ENCODE measurements at regions not wholly inside any gene's neighbourhood (a gene's known extent, or its start where the extent isn't known, plus 50 kb on each side); places are given as distances from the start of the nearest gene placed in this dataset.
"Not testable (repeated sequence)": the region's sequence is repeated elsewhere in the genome, so short reads cannot be mapped to it uniquely, and the experiment has no call there.

DNA sequence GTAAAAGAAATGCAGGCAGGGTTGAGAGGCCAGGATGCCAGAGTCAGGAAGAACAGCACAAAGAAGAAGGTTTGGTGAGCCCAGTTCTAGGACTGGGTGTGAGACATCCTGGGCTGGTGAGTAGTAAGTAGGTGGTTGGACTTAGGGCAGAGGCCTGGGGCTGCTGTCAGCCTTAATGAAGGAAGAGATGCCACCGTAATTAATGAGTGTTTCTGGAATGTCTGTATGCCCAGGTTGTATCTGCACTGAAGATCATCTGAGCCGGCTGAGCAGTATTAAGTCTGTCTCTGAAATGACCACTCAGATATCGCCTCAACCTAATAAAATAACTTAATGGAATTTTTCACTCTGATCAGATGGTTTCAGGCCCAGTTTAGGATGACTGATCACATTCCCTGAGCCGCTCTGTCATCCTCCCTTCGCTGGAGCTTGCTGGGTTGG is 532.9 kb upstream of the IL12A start:
- no peak for DNase-seq (ENCODE audit: low read depth)

DNA sequence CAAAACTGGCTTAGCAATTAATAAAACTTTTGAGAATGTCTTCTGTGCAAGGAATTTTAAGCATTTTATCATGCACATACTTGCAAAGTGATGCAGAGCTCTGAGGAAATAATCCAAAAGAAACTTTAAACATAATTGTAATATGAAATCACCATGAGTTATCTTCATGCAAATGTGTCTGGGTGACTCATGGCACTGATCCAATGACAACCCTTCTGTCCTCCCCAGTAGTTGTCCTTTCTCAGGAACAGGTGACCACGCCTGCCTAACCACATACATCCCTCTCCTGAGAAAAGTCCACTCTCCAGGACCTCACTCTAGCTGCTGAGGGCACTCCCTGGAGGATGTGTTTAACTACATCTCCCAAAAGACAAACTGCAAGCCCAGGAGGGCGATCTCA is 530.6 kb upstream of the IL12A start:
- DNase-seq (ENCODE audit: low read depth) = peak; percentile 99

DNA sequence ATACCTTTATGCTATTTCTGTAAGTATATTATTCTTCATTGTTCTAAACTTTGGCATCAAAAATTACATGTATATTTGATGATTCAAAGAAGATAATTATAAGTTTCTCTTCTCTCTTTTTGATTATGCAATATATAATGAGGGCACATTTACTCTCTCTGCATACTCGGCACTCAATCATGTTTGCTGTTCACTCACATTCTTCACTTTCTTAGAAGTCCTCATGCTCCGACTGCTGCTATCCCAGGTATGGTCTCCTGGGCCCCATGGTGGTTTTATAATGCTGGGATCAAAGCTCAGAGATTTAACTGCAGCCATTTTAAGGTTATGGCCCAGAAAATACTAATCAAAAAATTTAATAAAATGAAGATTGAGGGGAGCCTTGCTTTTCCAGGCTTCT is 529.7 kb upstream of the IL12A start:
- DNase-seq (ENCODE audit: low read depth) = no peak

DNA sequence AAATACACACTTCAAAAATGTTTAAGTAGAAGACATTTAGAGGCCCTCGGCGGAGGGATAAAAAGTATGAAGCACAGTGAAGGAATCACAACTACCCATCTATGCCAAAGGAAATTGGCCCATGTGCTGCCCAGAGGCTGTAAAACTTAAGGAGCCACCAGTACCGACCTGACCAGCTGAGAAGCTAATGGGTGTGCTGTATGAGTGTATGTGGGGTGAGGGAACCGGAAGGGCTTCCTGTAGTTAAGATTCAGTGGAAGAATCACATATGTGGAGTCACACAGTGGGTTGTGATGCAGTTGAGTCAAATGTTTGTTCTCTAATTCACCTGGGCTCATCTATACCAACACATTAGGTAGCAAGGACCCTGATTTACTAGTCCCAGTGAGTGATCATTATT is 516.0 kb upstream of the IL12A start:
- DNase-seq (ENCODE audit: low read depth) = no peak

DNA sequence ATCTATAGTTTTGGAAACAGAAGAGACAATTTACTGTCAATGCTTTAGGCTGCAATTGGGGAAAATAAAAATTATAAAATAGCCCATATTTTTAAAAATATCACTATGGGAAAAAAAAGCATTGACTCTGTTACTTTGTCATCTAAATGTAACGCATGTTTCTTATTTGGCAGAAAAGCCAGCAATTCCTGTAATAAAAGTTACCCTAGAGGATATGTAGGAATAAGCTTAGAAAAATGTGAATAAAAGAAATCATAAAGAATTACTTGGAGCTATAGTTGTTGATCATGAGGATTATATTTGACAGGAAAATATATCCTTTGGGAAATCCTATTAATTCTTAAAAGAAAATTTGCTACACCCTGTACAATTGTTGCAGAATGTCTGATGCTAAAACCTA is 515.4 kb upstream of the IL12A start:
- no peak for DNase-seq (ENCODE audit: low read depth)

DNA sequence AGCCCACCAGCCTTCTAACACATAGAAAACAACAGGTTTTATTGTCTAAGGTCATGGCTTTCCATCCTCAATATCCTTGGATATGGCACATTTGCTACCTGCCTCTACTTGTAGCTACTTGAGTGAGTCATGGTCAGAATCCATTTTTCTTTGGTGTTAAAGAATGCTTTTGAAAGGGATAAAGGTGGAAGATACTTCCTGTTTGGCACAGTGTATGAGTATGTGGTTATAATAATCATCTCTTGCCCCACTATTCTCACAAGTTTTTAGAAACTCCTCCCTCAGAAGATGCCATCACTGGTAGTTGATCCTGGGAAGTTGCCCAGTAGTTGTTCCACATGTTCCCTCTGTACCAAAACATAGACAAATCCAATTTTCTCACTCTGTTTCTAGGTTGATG is 508.6 kb upstream of the IL12A start:
- no peak for DNase-seq (ENCODE audit: low read depth)

DNA sequence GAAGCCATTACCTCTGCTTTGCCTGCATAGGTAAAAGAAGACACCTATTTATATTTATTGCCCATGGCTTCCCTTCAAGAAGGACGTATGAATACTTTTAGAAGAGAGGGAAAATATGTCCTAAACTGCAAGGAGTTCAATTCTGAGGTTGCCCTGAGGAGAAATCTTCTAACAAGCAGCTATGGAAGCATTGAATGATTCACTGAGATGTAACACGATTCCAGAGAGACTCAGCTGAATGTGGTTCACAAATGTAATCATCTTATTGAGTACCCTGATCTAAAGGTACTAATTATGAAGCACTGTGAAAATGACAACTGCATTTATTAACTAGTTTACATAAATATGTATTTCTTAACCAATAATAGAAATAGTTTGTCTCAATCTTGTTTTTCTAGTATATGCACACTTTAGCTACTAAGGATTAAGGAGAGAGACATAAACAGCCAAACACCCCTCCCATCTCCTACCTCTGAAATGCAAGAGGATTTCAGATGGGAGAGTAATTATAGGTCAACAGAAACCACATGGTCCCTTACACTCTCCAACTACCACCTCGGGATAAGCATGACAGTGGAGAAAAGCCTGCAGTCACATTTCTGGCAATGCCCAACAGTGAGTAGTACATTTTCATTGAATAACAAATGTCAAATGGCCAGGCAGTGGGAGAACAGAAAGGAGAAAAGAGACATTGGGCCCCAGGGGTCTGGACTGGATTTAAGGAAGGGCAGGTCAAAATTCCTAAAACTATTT is 506.2 kb upstream of the IL12A start:
- no peak for DNase-seq (ENCODE audit: low read depth)

DNA sequence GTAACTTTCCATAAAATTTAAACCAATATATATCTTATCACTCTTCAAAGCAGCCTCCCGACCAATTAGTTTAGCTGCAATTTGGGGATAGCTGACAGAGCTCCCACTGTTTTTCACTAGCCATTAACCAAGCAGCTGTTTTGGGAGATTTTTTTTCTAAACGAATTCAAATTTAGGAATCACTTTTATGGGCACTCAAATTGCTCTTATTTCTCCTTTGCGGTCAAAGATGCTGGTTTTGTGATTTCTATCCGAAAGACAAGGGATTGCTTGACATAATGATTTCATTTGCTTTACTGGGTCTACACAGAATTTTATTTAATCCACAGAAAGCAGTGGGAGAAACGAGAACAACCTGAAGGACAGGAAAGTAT is 505.7 kb upstream of the IL12A start:
- no peak for DNase-seq (ENCODE audit: low read depth)

DNA sequence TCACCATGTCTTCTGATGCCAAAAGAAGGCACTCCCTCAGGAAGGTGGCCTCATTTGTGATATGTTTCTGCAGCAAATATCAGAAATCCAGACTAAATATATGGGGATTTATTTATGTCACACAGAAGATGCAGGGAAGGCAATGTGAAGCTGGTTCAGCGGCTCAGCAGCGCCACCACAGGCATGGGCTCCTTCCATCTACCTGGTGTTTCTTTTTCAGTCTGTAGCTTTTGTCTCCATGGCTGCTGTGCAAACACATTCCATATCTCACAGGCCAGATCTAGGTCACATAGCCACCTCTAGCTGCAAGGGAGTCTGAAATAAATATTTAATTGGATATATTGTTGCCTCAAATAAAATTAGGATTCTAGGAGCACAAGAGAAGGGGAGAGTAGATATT is 502.1 kb upstream of the IL12A start:
- DNase-seq (ENCODE audit: low read depth) = no peak

DNA sequence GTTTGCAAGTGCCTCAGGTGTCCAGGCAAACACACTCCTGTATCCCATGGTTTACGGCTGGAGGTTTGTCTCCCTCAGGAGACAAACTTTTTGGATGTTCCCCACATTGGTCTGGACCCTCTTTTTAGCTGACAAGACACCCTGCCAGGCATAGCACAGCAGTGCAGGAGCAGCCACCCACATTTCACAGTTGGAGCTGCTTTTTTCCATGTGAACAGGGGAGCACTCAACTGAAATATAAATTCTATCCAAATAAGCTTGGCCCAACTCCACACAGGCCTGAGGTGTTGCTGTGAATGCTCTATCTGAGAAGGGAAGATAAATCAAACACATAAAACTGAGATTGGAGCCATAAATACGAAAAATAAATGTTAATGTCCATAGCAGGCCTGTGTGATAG is 501.3 kb upstream of the IL12A start:
- DNase-seq (ENCODE audit: low read depth) = no peak

DNA sequence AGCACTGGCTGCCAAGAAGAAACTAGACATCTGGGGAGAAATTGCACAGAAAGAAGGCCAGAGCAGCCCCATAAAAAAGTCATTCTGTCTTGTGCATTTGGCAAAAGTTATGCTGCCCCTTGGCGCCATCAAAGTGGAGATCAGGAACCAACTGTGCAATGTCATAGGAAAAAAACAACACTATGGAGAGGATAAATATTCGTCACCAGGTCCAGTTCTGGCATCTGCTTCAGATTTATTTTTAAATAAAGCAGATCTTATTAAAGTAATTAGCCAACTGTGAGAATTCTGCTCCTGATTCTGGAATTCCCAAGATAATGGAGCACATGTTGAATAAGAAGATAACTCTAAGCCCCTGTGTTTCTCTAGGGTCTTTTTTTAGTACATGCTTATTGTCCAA is 500.0 kb upstream of the IL12A start:
- no peak for DNase-seq (ENCODE audit: low read depth)

DNA sequence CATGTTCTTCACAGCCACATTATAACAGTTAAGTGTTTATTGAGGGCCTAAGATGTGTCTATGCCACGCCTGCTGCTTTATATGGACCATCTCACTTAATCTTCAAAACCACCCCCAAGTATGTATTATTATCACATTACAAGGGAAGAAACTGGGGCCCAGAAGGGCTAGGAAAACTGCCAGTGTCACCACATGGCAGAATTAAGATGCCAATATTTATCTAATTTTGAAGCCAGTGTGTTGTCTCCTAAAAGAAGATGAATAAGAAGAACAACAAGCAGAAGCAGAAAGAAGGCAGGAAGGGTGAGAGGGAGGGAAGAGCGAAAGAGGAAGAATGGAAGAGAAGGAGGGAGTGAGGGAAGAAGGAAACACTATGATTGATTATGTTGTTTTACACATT is 491.3 kb upstream of the IL12A start:
- DNase-seq (ENCODE audit: low read depth) = no peak

DNA sequence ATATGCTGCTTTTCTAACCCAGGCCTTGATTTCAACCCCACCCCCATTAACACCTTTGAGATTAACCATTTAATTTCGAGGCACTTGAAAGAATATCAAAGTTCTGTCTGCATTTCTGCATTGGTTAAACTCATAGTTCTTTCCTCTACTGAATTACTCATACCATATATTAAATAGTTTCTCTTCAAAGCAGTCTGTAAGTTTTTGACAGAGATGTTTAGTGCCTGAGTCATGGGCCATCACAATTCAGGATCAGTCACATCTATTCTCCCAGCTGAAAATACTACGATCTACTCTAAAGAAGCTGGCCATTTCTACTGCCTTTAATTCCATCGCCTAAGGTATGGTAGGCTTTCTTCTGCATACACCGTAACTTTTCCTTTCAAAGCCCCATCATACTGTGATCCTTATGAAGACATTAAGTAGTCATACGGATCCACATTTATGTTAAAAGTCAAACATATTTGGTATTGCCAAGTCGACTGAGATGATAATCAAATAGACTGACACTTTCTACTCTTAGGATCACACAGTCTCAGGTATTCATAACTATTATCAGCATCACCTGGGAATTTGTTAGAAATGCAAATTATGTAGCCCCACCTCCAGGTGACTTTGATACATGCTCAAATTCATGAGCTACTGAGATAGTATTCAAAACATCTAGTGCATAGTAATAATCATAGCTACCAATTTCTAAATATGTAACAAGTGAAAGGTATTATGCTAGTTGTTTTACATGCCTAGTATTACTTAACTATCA is 489.4 kb upstream of the IL12A start:
- DNase-seq (ENCODE audit: low read depth) = peak; percentile 14

DNA sequence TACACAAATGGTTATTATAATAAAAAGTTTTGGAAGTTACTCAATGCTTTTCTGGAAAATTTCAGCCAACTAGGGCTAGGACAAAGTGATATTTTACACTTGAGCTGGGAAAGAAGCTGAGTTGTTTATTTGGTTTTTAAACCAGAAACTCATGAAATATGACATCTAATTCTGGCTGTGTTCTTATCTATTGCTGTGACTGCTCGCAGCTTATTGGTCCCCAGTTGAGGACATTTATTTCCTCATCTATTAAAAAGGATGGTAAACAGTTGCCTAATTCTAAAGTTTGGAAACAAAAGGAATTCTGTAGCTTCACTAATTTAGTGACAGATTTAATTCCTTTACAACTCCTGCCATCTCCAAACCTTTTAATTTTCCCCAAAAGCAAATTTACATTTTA is 487.6 kb upstream of the IL12A start:
- DNase-seq (ENCODE audit: low read depth) = no peak

DNA sequence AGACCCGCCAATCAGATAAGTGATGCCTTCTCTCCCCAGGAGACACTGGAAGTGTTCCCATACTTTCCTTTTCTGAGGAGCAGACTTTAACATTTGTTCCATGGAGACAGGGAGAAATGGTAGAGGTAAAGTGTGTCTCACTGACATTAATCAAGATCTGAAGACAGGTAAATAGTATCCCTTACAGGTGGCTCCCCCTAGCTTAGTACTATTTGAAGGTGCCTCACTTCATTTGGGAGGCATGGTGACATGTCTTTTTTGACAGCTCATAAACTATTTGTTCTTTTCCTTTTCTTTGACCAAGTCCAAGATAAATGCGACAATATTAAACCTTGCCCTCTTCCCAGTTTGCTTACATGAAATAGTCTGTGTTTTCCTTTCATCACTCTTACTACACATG is 485.6 kb upstream of the IL12A start:
- DNase-seq (ENCODE audit: low read depth) = no peak

DNA sequence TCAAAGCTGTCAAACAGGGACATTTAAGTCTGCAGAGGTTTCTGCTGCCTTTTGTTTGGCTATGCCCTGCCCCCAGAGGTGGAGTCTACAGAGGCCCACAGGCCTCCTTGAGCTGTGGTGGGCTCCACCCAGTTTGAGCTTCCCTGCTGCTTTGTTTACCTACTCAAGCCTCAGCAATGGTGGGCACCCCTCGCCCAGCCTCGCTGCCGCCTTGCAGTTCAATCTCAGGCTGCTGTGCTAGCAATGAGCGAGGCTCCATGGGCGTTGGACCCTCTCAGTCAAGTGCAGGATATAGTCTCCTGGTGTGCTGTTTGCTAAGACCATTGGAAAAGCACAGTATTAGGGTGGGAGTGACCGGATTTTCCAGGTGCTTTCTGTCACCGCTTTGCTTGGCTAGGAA is 477.6 kb upstream of the IL12A start:
- not testable (repeated sequence) for DNase-seq (ENCODE audit: low read depth)

DNA sequence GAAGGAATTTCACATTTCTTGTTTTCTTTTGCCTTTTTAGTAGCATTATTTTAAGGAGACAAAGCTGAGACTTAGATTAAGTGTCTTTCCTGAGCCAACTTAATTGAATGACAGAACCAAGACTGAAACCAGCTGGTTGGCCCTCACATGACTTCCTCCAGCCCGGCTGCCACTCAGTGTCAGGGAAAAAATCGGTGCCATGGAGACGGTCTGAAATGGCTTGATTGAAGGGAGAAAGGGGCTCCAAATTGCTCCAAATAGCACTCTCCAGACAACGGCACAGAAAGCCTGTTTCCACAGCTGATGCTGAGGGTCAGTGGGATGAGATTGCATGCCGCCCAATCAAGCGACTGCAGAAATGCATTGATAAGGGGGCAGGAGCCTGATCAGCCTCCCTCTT is 475.2 kb upstream of the IL12A start:
- no peak for DNase-seq (ENCODE audit: low read depth)

DNA sequence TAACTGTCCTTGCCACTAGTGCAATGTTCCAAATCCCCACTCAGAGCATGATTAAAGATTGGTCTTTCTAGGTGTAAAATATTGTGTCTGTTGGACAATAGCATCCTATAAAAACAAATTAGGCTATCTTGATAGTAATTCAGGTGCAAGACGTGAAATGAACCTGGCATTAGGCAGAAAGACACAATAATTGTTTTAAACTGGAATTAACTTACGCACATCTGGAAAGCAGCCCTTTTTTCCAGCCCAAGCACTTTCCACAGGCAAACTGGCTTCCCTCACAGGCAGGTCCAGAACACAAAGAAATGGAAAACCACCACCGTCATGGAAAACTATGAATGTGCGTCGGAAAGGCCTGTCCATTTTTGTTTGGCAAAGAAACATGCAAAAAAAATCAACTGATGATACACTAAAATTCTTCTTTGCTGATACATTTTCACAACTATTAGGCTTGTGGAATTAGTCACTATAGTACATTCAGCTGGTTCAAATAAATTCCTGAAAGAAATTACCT is 474.7 kb upstream of the IL12A start:
- no peak for DNase-seq (ENCODE audit: low read depth)

DNA sequence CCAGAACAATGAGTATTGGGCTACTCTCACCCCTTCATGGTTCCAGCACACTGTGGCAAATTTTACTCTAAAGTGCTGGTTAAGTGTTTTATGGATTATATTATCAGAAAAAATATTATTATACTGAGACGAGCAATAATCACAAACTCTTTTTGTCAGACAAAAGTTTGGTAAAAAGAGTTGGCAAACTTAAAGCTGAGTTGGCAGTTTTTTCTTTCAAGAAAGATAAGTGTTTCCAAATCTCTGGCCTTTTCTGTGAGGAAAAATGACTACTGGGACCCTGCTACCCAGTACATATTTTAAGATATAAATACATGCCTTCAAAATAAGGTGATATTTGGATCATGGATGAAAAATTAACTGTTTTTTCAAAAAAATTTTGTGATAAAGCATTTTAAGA is 471.5 kb upstream of the IL12A start:
- no peak for DNase-seq (ENCODE audit: low read depth)

DNA sequence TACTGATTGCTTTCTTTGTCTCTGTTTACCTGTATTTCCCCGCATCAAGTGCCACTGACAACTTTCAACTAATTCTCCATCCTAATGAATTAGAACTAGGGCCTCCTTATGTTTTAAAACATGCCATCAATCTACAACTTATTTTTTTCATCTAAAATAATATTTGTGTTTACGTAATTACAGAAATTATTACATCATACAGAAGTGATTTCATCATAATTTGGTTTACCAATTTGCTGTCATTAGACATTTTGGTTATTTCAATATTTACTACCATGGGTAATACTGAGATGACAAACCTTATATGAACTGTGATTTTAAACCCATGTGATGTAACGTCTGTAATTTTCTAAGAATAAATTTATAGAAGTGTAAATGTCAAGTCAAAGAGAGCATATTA is 468.0 kb upstream of the IL12A start:
- DNase-seq (ENCODE audit: low read depth) = no peak

DNA sequence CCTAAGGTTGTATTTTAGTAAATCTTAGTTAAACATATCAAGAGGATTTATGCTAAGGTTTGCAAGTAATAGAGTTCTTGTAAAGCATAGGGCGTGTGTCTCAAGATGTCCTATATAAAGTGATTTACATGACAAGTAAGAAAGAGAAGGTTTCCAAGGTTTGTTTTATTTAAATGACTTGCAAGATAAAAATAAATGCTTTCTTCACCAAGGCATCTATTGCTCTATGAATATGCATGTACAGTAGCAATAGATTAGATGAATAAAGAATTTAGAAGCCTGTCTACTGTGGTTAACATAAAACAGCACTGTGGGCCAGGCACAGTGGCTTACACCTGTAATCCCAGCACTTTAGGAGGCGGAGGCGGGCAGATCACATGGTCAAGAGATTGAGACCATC is 466.4 kb upstream of the IL12A start:
- no peak for DNase-seq (ENCODE audit: low read depth)

DNA sequence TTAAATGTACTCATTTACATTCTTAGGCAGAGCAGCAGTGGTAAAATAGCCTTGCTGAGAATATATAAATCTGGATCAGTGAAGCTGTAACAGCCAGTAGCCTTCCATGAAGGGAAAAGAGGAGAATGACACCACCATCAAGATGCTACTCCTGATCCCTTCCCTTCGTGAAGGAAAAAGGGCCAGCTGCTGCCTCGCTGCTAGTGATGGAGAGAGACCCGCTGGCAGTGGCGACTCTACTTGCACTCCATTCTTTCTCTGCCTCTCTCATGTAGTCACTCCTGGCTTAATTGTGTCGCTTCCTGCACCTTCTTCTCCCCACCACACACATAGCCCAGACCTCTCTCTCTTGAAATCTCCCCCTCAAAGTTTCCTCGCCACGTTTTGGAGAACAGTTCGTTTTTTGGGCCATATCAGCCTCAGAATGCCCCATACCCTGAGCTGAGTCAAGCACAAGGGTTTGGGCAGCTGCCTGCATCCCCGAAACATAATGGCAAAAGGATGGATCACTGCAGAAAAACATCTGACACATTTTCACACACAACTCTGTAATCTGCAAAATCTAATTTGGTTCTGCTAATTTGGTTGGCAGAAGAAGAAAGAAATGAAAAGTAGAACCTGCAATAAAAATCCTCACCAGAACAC is 460.3 kb upstream of the IL12A start:
- no peak for DNase-seq (ENCODE audit: low read depth)

DNA sequence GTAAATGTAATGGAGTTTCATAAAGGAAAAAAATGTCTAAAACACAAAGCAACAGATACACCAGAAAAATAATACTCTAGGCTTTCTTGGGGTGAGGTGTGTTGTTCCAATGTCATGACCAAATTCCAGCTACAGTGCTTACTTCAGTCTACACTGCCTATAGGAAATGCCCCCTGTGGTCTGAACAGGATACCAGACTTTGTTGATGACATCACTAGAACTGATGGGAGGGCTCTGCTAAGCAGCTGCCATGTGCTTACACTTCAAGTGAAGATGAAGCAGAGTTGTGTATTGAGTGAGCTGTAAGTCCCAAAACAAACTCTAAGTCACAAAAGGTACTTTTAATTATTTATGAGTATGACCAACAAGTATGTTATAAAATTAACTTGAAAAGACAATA is 456.1 kb upstream of the IL12A start:
- no peak for DNase-seq (ENCODE audit: low read depth)

Data from non-pigmented ciliary epithelial cell (primary cell).